GM12872 (cell line): ENCODE measurements at regions not wholly inside any gene's neighbourhood (a gene's known extent, or its start where the extent isn't known, plus 50 kb on each side); places are given as distances from the start of the nearest gene placed in this dataset.
A peak's percentile ranks its signal among the peaks of the same experiment; 100 is the strongest.

Source experiments
- CTCF ChIP-seq: IDR thresholded peaks from 3 replicates; pipeline ENCODE4 v1.5.1; 2011; ENCODE audit warnings: low read depth, mild to moderate bottlenecking, low read length, moderate library complexity; ENCODE audit not compliant: insufficient read depth

- no peak for TF ChIP-seq CTCF
These were observed 159.0 kb upstream of the CXCL13 start for GRCh38 chr4:77446601-77447000.

- no peak for TF ChIP-seq CTCF
These were observed 156.4 kb upstream of the CXCL13 start for GRCh38 chr4:77449171-77449570.

GRCh38 chr4:77450006-77450405 lies 155.6 kb upstream of the CXCL13 start:
- TF ChIP-seq CTCF: no peak

- TF ChIP-seq CTCF: no peak
These were observed 154.1 kb upstream of the CXCL13 start for GRCh38 chr4:77451530-77451929.

GRCh38 chr4:77453911-77454310 lies 151.7 kb upstream of the CXCL13 start:
- no peak for TF ChIP-seq CTCF

- no peak for TF ChIP-seq CTCF
These were observed 150.8 kb upstream of the CXCL13 start for GRCh38 chr4:77454858-77455257.

- peak; percentile 54; the same call in 2 of the 3 replicates for TF ChIP-seq CTCF
These were observed 140.3 kb upstream of the CXCL13 start for GRCh38 chr4:77465271-77465670.

- no peak for TF ChIP-seq CTCF
These were observed 139.2 kb upstream of the CXCL13 start for GRCh38 chr4:77466430-77466829.
